ENCODE measurements at regions not wholly inside any gene's neighbourhood (a gene's known extent, or its start where the extent isn't known, plus 50 kb on each side); places are given as distances from the start of the nearest gene placed in this dataset.

DNA sequence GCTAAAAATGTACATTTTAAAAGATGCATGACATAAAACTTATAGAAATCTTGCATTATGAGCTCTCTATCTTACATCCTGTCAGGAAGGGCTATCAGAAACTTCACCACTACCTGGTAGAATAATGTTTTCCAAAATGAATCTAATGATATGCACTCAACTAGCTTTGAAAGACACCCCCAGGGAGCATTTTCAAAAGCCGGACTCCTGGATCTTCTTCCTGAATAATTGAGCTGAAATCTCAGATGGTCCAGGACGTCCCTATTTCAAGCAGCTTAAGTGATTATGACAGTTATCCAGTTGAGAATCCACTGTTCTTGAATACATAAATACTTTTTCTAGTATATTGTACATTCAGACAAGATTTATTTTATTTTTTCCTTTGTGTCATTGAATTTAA, 200.6 kb upstream of the MGAT4C start:
- TF ChIP-seq SUZ12 (IDR thresholded peaks at IDR 0.05; ENCODE audit: extremely low read depth, insufficient read depth, insufficient read length) (no peak), ZNF274 (IDR thresholded peaks at IDR 0.05; ENCODE audit: low read depth, low read length) (no peak), YY1 (IDR thresholded peaks at IDR 0.05; ENCODE audit: insufficient read depth, insufficient read length) (no peak)
